GM18519 (cell line): ENCODE measurements at regions not wholly inside any gene's neighbourhood (a gene's known extent, or its start where the extent isn't known, plus 50 kb on each side); places are given as distances from the start of the nearest gene placed in this dataset.
"Not testable (repeated sequence)": the region's sequence is repeated elsewhere in the genome, so short reads cannot be mapped to it uniquely, and the experiment has no call there.

Experiments
- ATAC-seq: cut with Tn5 transposase; IDR thresholded peaks from one replicate; pipeline ENCODE4 v1.9.1; 2021; ENCODE audit warnings: mild to moderate bottlenecking, moderate library complexity; ENCODE audit not compliant: unreplicated experiment, low FRiP score

GRCh38 chr13:61935710-61936109 is 520.1 kb upstream of the PCDH20 start:
- no peak for ATAC-seq

DNA sequence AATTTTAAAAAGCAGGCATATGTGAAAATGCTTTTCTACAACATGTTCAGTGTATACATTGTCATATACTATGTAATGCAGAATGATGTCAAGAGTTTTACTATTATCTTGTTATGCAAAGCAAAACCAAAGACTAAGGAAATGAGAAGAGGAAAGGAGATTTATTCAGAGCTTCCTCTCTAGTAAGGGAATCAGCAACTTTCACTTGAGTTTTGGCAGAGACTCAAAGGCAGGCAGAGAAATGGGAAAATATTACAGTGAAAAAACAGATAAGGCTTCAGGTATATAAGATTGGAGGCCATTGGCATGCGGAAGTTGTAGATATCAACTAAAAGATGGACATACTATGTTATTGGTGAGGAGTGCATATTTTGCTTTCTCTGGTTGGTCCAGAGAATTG is 512.0 kb upstream of the PCDH20 start:
- no peak for ATAC-seq

GRCh38 chr13:61918841-61919240 is 503.2 kb upstream of the PCDH20 start:
- ATAC-seq = no peak

GRCh38 chr13:61916483-61916882 is 500.8 kb upstream of the PCDH20 start:
- no peak for ATAC-seq

DNA sequence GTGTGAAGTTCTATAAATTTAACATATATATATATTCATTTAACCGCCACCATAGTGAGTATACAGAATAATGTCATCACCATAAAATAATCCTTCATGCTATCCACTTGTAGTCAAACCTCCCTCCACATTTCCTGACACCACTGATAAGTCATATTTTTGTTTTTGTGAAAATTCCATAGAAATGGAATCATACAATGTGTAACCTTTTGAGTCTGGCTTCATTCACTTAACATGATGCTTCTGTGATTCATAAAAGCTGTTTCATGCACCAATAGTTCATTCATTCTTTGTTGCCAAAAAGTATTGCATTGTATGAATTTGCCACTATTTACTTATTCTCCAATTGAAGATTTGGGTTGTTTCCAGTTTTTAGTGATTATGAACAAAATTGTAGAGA is 497.5 kb upstream of the PCDH20 start:
- no peak for ATAC-seq

DNA sequence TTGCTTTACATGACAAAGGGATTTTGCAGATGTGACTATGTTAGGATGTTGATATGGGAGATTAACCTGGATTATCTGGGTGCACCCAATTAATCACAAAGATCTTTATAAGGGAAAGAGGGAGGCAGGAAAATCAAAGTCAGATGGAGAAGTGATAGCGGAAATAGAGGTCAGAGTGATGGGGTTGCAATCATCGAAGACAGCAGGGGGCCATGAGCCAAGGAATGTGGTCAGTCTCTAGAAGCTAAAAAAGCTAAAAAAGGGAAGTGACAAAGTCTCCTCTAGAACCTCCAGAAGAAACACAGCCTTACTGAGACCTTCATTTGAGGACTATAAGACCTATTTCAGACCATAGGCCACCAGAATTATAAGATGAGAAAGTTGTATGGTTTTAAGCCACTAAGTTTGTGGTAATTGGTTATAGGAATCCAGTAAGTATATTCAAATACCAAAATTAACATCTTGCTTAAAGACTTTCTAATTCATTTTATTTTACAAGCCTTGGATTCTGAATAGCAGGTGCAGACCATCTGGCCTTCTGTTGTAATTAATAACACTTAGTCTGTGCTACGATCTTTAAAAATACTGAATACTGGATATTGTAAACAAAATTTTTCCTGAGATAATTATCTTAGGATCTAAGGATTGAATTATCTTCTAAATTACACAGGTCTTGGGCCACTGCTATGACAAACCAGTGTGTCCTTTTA is 493.4 kb upstream of the PCDH20 start:
- no peak for ATAC-seq

DNA sequence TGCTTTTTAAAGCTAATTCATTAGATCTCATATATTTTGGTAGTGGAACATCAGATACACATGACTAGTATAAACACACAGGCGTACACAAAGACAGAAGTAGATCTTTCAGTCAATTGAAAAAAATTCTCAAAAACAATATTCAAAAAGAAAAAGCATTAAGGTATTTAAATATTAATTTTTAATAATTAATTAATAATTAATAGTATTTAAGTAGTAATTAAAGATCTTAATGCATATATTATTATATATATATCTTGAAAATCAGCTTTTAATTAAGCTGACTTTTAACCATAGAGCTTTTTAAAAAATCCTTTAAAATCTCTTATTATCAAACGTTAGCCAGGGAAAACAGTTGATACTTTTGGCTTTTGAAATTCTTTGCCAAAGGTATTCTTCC is 489.4 kb upstream of the PCDH20 start:
- ATAC-seq = no peak

GRCh38 chr13:61901946-61902541 is 486.4 kb upstream of the PCDH20 start:
- ATAC-seq = no peak

GRCh38 chr13:61900033-61900432 is 484.4 kb upstream of the PCDH20 start:
- ATAC-seq = no peak

DNA sequence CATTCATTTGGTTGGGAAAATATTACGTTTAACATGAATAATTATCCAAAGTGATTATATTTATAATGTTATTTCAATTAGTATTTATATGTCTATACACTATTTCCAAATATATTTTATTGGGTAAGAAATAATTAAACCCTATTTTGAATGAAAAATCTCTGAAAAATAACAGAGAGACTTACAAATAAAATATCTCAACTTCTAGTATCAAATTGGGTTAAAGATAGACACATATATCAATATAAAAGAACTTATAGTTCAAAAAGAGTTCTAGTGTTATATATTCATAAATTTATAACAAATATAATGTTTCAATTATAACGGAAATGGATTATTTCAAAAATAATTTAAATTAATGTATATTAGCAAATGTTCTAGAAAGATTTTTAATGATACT is 482.6 kb upstream of the PCDH20 start:
- no peak for ATAC-seq

DNA sequence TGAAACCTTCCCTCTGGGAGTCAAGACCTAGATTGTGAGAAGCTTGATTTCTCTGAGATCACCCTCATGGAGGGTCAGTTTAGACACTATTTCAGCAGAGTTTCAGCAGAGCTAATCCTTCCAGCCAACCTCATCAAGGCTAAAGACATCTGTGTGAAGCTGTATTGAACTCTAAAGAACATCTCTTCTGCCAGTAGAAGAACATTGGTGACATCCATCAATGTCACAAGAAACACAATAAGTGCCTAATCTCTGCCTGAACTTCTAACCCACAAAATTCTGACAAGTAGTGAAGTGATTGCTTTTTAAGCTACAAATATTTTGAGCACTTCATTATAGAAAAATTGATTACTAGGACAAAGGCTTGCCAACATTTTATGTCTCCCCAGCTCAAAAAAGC is 475.8 kb upstream of the PCDH20 start:
- ATAC-seq = no peak

DNA sequence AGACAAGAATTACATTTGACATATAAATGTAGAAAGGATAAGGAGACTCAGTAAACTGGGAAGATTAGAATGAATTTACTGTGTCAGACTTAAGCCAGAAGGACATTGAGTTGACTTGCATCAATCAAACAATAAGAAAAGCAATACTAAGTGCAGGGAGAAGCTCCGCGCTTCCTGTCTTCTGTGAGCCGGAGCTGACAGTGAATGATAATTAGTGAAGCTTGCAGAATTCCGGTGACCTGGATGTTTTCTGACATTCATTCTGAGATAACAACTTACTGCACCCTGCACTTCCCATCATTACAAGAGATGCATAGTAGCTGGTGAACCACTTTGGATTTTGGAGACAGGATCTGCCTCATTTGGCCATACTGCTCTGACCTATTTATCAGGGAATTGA is 469.2 kb upstream of the PCDH20 start:
- no peak for ATAC-seq

DNA sequence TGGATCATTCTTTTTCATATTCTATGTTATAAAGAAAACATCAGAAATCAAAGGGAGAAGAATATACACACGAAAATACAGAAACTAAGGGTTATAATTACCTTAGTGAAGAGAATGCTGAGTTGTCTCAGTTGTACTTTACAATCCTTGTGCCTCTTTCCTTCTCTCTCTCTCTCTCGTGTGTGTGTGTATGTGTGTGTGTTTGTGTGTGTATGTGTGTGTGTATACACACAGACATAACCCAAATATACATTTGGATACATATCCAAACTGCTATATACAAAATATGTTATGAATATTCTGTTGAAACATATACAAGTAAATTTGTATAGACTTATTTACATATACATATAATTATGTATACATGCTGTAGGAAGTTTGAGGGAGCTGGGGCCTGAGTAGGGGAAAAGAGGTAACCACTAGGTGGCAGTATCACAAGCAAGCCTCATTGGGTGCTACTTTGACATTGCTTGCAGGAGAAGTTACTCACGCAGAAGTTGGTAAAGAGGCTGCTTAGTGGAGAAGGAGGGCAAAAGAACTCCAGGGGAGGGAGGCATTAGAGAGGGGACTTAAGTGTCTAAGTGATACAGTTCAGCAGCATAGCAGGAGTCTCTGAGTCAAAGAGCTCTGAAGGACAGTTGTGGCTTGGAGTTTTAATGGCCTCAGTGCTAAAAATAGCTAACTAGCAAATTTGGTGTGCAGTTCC is 465.1 kb upstream of the PCDH20 start:
- ATAC-seq = no peak

GRCh38 chr13:61878565-61878964 is 462.9 kb upstream of the PCDH20 start:
- ATAC-seq = not testable (repeated sequence)

DNA sequence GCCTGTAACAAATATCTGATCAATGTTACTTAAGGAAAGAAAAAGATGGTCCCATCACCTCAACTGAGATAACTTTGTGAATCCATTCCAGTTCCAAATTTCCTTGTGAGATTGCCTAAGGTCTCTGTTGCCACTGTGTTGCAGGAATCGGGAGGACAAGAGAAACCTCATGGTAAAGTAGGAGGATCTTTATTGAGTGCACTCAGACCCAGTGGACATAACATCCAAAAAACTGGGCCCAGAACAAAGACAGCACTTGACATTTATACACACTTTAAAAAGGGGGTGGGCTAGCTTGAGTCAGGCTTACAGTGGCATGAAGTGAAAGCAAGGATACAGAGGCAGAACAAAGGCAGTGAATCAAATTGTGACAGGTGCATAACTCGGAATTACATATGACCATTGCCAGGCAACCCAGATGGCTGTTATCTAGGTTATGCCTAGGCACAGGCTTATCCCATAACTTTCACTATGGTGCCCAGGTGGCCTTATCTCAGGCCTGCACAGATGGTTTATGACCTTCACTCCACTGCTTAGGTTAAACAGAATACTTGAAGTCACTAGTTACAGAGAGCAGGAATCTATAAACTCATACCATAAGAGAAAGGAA is 459.4 kb upstream of the PCDH20 start:
- ATAC-seq = no peak

DNA sequence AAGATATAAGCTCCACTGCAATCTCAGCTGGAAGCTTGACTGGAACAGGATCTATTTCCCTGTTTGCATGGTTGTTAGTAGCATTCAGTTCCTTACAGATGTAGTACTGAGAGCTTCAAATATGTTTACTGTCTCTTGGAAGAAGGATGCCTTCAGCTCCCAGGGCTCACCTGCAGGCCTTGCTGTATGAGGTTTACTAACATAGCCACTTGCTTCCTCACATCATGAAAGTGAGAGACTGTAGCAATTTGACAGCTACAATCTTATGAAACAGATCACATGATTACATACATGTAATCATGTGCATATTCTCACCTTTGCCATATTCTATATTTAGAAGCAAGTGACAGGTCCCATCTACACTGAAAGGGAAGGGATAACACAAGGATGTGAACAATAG is 458.1 kb upstream of the PCDH20 start:
- no peak for ATAC-seq

GRCh38 chr13:61857198-61857597 is 441.5 kb upstream of the PCDH20 start:
- ATAC-seq = no peak

GRCh38 chr13:61852116-61852619 is 436.5 kb upstream of the PCDH20 start:
- no peak for ATAC-seq

- no peak for ATAC-seq
Observed at GRCh38 chr13:61850794-61851193, 435.1 kb upstream of the PCDH20 start.

DNA sequence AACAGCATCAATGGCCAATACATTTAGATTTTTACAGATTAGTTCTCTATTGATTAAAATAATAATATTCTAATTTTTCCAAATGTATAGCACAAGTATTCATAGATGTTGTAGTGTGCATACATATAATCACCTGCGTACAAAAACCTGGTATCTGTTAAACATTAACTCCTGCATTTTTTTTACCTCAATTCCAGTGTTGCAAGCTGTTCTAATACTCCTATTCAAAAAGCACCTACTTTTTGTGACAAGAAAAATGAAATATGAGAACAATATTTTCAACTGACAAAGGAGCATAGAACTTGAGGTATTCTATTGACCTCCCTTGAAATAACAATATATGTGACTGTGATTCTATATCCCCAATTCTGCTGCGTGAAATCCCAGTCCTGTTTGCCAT is 422.9 kb upstream of the PCDH20 start:
- ATAC-seq = no peak

DNA sequence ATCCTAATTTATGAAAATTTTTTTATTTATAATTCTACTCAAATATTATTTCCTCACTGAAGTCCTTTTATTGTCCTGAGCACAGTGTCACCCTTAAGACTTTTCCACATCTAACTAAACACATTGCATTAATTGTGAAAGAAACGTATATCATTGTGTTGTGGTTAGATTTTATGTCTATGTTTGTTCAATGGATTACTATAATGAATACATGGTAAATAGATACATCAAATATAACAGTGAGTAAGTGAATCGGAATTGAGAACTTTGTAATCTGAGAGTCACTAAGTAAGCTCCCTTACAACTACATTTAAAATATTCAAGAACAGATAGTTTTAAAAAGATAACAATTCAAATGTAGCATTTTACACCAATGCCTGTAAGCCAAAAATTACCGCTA is 417.6 kb upstream of the PCDH20 start:
- no peak for ATAC-seq
